Bronchial epithelial cell (primary cell): ENCODE measurements at regions not wholly inside any gene's neighbourhood (a gene's known extent, or its start where the extent isn't known, plus 50 kb on each side); places are given as distances from the start of the nearest gene placed in this dataset.

Experiments
- DNase-seq: peaks from one replicate; pipeline ENCODE4 v3.0.0-alpha.2; 2010; ENCODE audit warnings: low read depth
- FAIRE-seq: peaks from 2 replicates; lab custom pipeline; 2011; peaks lifted over from hg19 to GRCh38; lab: Jason Lieb, UNC
- H3K27me3 ChIP-seq: 2 replicates; pipeline ENCODE4 v1.5.1; 2011; ENCODE audit warnings: low read length; ENCODE audit not compliant: control insufficient read depth, insufficient read depth
- H3K36me3 ChIP-seq: 2 replicates; pipeline ENCODE4 v1.5.1; 2011; ENCODE audit warnings: low read length; ENCODE audit not compliant: control insufficient read depth, insufficient read depth
- H3K4me3 ChIP-seq: 2 replicates; pipeline ENCODE4 v1.5.1; 2011; ENCODE audit warnings: mild to moderate bottlenecking, low read depth, low read length, control low read depth
- TF ChIP-seq, protein P1 (sequence below): IDR thresholded peaks from 2 replicates; pipeline ENCODE4 v1.5.1; 2011; ENCODE audit warnings: mild to moderate bottlenecking, moderate library complexity, low read length, control low read depth, inconsistent platforms; ENCODE audit not compliant: insufficient read depth, severe bottlenecking

DNA sequence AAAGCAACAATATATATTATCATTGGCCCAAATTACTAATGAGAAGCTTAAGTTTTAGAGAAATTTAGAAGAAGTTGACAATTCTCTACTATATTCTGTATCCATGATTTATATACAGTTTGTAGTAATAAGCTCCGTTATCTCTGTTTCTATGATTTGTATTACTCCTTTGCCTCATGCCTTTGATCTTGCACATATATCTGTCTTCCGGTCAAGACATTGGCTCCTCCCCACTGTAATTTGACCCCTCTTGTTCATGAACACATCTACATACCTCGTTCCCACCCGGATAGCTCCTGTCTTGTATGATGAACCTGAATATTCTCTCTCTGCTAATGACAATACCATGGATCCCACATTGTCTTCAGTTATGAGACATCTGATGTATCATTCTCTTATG is 581.0 kb upstream of the RGS18 start:
- Histone ChIP-seq H3K27me3 (no peaks in the 10 kb centered on the region), H3K36me3 (no peaks in the 10 kb centered on the region), H3K4me3 (no peak overlapping the region)
- no peak for DNase-seq
- FAIRE-seq: no peak
- TF ChIP-seq, protein P1, sequence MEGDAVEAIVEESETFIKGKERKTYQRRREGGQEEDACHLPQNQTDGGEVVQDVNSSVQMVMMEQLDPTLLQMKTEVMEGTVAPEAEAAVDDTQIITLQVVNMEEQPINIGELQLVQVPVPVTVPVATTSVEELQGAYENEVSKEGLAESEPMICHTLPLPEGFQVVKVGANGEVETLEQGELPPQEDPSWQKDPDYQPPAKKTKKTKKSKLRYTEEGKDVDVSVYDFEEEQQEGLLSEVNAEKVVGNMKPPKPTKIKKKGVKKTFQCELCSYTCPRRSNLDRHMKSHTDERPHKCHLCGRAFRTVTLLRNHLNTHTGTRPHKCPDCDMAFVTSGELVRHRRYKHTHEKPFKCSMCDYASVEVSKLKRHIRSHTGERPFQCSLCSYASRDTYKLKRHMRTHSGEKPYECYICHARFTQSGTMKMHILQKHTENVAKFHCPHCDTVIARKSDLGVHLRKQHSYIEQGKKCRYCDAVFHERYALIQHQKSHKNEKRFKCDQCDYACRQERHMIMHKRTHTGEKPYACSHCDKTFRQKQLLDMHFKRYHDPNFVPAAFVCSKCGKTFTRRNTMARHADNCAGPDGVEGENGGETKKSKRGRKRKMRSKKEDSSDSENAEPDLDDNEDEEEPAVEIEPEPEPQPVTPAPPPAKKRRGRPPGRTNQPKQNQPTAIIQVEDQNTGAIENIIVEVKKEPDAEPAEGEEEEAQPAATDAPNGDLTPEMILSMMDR: no peak

DNA sequence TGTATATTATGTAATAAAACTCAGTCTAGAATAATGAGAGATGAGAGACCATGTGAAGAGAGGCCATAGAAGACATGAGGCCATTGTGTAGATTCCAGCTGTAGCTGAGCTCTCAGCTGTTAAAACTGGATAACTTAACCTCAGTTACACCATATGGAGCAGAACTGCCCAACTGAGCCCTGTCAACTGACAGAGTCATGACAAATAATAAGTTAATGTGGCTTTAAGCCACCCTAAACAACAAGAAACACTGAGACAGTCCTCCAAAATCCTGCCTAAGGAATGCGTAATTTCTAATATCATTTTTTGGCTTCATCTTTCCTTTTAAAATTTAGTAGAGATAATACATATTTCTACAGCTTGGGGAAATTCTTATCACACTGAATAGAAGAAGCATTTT is 580.0 kb upstream of the RGS18 start:
- DNase-seq: no peak
- Histone ChIP-seq H3K27me3 (no peaks in the 10 kb centered on the region), H3K4me3 (no peak overlapping the region), H3K36me3 (no peaks in the 10 kb centered on the region)
- FAIRE-seq: no peak
- TF ChIP-seq, protein P1: no peak

DNA sequence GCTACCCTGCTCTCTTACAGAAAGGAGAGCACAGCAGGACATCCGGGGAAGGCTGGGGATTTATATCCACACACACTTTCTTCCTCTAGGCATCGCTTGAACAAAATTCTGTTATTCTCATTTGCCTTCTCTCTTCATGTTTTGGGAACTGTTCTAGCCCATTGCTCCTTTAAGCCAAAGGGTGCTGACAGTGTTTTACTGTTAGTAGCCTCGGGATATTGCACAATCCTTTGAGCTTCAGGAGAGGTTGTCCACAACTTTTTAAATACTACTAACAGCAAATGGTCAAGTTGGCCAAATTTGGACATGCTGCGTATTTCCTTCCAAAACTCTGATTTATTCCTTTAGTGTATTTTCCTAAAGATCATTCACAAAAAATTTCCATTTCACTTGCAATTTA is 579.2 kb upstream of the RGS18 start:
- H3K36me3 ChIP-seq: no peaks in the 10 kb centered on the region
- H3K27me3 ChIP-seq: no peaks in the 10 kb centered on the region
- H3K4me3 ChIP-seq: no peak overlapping the region
- DNase-seq (no peak), FAIRE-seq (no peak)
- TF ChIP-seq, protein P1: no peak

DNA sequence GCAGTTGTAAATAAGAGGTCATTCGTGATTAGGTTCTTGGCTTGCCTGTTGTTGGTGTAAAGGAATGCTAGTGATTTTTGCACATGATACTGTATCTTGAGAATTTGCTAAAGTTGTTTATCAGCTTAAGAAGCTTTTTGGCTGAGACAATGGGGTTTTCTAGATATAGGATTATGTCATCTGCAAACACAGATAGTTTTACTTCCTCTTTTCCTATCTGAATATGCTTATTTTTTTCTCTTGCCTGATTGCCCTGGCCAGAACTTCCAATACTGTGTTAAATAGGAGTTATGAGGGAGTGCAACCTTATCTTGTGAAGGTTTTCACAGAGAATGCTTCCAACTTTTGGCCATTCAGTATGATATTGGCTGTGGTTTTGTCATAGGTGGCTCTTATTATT is 576.1 kb upstream of the RGS18 start:
- TF ChIP-seq, protein P1: no peak
- Histone ChIP-seq H3K4me3 (no peak overlapping the region), H3K36me3 (no peaks in the 10 kb centered on the region), H3K27me3 (no peaks in the 10 kb centered on the region)
- DNase-seq (no peak), FAIRE-seq (no peak)

DNA sequence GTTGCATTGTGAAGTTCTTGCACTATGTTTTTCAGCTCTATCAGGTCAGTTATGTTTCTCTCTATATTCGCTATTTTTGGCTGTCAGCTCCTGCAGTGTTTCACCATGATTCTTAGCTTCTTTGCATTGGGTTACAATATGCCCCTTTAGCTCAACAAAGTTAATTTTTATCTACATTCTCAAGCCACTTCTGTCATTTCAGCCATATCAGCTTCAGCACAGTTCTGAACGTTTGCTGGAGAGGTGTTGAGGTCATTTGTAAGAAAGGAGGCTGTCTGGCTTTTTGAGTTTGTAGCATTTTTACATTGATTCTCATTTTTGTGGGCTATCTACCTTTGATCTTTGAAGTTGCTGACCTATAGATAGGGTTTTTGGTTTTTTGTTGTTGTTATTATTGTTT is 573.2 kb upstream of the RGS18 start:
- Histone ChIP-seq H3K36me3 (no peaks in the 10 kb centered on the region), H3K4me3 (no peak overlapping the region), H3K27me3 (no peaks in the 10 kb centered on the region)
- DNase-seq (no peak), FAIRE-seq (no peak)
- TF ChIP-seq, protein P1: no peak

DNA sequence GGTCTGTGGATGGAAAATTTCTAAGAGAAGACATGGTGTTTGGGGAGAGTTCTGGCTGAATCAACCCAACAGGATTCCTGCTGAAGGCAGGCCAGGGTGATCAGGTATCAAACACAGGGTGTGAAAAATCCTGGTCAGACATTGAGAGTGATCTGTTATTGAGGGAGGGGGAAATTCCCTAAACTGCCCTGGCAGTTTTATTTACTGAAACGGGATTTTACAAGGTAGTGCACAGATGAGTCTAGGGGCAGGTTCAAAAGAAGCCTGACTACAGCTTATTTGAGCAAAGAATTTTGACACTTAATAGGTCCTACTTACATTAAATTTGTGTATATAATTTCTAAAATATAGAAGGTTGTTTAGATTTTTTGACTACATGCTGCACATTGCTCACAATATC is 569.4 kb upstream of the RGS18 start:
- no peak for FAIRE-seq
- Histone ChIP-seq H3K4me3 (no peak overlapping the region), H3K36me3 (no peaks in the 10 kb centered on the region), H3K27me3 (no peaks in the 10 kb centered on the region)
- TF ChIP-seq, protein P1: no peak
- DNase-seq: no peak
